ENCODE measurements at regions not wholly inside any gene's neighbourhood (a gene's known extent, or its start where the extent isn't known, plus 50 kb on each side); places are given as distances from the start of the nearest gene placed in this dataset.

DNA sequence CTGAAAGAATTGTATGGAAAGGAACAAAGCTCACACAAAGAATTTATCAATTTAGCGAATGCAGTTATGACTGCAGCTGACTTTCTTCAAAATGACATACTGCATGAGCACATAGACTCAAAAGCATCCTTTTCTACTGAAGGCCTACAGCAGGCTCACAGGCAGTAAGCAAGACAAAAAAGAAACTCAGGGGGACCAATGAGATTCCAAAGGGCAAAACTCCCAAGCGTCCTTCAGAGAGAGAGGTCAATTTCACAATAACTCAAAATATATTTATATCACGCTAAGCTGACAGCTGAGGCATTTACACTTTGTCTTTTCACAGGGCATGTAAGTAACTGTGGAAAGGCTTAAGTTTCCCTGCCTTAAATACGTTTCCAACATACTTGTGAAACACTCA lies 427.9 kb upstream of the RASGRP1 start:
- TF ChIP-seq, protein P1, sequence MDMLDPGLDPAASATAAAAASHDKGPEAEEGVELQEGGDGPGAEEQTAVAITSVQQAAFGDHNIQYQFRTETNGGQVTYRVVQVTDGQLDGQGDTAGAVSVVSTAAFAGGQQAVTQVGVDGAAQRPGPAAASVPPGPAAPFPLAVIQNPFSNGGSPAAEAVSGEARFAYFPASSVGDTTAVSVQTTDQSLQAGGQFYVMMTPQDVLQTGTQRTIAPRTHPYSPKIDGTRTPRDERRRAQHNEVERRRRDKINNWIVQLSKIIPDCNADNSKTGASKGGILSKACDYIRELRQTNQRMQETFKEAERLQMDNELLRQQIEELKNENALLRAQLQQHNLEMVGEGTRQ (IDR thresholded peaks at IDR 0.05; ENCODE audit: borderline replicate concordance, low read depth, low read length): no peak
- no peak for TF ChIP-seq TAF1 (IDR thresholded peaks at IDR 0.05; ENCODE audit: borderline replicate concordance, low read depth, low read length)
- TF ChIP-seq, protein P2, sequence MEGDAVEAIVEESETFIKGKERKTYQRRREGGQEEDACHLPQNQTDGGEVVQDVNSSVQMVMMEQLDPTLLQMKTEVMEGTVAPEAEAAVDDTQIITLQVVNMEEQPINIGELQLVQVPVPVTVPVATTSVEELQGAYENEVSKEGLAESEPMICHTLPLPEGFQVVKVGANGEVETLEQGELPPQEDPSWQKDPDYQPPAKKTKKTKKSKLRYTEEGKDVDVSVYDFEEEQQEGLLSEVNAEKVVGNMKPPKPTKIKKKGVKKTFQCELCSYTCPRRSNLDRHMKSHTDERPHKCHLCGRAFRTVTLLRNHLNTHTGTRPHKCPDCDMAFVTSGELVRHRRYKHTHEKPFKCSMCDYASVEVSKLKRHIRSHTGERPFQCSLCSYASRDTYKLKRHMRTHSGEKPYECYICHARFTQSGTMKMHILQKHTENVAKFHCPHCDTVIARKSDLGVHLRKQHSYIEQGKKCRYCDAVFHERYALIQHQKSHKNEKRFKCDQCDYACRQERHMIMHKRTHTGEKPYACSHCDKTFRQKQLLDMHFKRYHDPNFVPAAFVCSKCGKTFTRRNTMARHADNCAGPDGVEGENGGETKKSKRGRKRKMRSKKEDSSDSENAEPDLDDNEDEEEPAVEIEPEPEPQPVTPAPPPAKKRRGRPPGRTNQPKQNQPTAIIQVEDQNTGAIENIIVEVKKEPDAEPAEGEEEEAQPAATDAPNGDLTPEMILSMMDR (IDR thresholded peaks at IDR 0.05): no peak
- no peak for TF ChIP-seq JUND (IDR thresholded peaks at IDR 0.05)
- no peak for TF ChIP-seq SIN3A (IDR thresholded peaks at IDR 0.05; ENCODE audit: borderline replicate concordance, low read depth, low read length)
- TF ChIP-seq RAD21 (IDR thresholded peaks at IDR 0.05; ENCODE audit: low read length): no peak

All from SK-N-SH (cell line).